Hindlimb muscle (tissue), 1 donor: ENCODE measurements at regions not wholly inside any gene's neighbourhood (a gene's known extent, or its start where the extent isn't known, plus 50 kb on each side); places are given as distances from the start of the nearest gene placed in this dataset.
"Not testable (repeated sequence)": the region's sequence is repeated elsewhere in the genome, so short reads cannot be mapped to it uniquely, and the experiment has no call there.

Experiments
- DNase-seq: peaks from one replicate; pipeline ENCODE4 v3.0.0-alpha.2; 2013

DNA sequence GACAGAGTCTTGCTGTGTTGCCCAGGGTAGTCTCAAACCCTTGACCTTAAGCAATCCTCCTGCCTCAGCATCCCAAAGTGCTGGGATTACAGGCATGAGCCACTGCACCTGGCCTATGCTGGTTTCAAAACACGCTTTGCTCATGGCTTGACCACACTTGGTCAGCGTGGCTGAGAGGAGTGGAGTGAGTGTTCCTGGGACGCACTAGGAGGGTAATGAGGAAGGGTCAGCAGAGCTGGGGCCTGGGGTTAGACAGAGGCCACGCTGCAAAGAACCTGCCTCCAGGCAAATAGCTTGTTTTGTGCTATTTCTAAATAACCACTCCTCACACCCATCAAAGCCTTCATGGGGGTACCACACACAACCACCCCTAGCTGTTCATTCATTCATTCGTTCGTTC lies 77.9 kb upstream of the TOX2 start:
- no peak for DNase-seq

- DNase-seq: no peak
Observed at GRCh38 chr20:43835944-43836508, 78.6 kb upstream of the TOX2 start.

- DNase-seq: no peak
Observed at GRCh38 chr20:43833511-43834395, 80.9 kb upstream of the TOX2 start.

DNA sequence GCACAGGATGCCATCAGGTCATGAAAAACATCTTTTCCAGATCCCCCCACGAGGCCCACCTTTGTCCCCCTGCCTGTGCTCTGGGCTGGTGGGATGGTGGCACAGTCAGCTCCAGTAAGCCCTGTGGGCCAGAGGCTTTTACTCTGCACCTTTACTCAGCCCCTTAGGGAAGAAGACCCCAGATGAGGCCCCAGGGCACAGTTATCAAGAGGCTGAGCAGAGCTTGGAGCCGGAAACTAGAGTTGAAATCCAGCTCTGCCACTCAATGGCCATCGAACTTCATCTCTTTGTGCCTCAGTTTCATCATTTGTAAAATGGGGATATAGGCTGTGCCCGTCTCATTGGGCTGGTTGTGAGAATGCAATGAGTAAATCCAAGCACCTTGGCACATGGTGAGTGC lies 81.7 kb upstream of the TOX2 start:
- DNase-seq: no peak

DNA sequence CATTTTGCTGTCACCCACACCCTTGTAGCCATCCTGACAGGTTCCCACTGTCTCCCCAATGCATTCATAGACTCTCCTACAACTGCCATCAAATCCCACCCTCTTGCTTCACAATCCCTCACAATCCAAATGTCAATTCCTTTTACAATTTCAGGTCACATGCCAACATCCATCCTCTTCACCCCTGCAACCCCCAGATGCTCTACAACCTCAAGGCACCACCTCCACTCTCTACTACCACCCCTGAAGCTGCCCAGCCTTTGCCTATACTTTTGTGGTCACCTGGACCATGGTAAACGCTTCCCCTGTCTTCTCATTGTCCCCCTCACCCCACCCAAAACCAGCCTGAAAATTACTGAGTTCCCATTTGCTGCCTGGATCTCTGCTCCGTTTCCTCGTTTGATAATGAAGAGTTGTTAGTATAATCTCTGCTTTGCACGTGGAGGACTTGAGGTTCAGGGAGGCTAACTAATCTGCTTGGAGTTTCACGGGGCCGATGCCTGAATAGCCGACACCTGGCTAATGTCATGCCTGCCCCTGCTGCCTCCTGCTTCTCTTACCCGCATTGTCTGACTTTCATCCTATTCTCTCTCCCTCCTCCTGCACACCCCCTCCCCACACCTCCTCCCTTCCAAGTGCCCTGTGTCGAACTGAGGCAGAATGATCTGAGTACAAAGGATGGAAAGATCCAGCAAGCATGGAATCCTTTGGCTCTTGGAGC lies 82.4 kb upstream of the TOX2 start:
- no peak for DNase-seq

GRCh38 chr20:43831481-43832065 lies 83.1 kb upstream of the TOX2 start:
- no peak for DNase-seq

DNA sequence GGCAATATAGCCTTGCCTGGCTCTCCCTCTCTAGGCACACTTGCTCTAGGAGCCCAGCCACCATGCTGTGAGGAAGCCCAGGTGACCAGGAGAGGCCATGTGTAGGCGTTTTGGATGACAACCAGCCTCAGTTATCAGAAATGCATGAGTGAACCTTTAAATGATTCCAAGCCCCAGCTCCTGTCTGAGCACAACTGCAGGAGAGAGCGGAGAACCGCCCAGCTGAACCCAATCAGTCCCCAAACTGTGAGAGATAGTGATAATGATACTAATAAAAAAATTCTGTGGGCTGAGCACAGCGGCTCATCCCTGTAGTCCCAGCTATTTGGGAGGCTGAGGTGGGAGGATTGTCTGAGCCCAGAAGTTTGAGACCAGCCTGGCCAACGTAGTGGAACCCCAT lies 83.8 kb upstream of the TOX2 start:
- no peak for DNase-seq

GRCh38 chr20:43829951-43830690 lies 84.5 kb upstream of the TOX2 start:
- DNase-seq: no peak

- DNase-seq: no peak
Observed at GRCh38 chr20:43827940-43828562, 86.6 kb upstream of the TOX2 start.

DNA sequence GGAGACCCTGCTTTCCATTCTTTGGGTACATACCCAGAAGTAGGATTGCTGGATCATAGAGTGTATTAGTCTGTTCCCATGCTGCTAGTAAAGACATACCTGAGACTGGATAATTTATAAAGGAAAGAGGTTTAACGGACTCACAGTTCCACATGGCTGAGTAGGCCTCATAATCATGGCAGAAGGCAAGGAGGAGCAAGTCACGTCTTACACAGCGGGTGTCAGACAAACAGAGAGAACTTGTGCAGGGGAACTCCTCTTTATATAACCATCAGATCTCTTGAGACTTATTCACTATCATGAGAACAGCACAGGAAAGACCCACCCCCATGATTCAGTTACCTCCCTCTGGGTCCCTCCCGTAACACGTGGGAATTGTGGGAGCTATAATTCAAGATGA lies 87.7 kb upstream of the TOX2 start:
- not testable (repeated sequence) for DNase-seq

- DNase-seq: no peak
Observed at GRCh38 chr20:43825581-43825980, 89.1 kb upstream of the TOX2 start.

GRCh38 chr20:43825051-43825402 lies 89.6 kb upstream of the TOX2 start:
- DNase-seq: no peak

- DNase-seq: peak; percentile 29
Observed at GRCh38 chr20:43824309-43825050, 90.2 kb upstream of the TOX2 start.

GRCh38 chr20:43821795-43822194 lies 92.9 kb upstream of the TOX2 start:
- DNase-seq: no peak

DNA sequence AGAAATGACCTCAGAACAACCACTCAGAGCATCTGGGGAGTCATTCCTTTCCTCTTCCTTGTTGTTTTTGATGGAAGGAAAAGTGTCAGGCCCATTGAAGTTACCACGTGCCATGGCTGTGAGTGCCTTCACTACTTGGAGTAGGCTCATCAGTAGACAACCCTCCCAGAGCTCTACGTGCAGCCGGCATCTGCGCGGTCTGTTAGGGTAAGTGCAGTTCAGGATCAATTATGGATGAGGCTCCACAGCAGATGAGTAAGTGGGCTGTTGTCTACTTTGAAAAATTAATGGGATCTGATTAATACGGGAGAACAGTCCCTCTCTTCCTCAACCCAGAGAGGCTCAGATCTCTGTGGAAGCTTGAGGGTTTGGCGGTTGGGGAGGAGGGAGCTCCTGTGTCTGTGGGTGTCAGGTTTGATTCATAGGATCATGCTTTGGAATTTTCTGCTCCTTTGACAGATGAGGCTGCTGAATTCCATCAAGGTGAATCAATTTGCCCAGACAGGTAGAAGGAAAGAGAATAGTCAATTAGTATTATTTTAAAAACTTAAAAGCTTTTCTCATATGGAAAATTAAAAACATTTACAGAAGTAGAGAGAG lies 93.8 kb upstream of the TOX2 start:
- DNase-seq: no peak

GRCh38 chr20:43812216-43812615 lies 85.4 kb upstream of the GTSF1L start:
- DNase-seq: no peak

DNA sequence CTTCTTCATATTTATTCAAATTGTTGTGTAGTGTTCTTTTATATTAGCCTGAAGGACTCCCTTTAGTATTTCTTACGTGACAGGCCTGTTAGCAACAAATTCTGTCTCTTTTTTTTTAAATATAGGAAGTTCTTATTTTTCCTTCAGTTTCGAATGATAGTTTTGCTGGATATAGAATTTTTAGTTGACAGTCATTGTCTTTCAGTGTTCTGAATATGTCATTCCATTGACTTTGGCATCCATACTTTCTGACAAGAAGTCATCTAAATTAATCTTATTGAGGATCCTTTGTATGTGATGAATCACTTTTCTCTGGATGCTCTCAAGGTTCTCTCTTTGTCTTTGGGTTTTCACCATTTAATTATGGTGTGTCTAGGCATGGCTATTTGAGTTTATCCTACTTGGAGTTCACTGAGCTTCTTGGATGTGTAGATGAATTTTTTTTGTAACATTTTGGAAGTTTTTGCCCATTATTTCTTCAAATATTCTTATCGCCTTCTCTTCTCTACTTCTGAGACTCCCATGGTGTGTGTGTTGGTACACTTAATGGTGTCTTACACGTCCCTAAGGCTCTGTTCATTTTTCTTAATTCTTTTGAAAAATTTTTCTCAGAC lies 82.5 kb upstream of the GTSF1L start:
- no peak for DNase-seq

DNA sequence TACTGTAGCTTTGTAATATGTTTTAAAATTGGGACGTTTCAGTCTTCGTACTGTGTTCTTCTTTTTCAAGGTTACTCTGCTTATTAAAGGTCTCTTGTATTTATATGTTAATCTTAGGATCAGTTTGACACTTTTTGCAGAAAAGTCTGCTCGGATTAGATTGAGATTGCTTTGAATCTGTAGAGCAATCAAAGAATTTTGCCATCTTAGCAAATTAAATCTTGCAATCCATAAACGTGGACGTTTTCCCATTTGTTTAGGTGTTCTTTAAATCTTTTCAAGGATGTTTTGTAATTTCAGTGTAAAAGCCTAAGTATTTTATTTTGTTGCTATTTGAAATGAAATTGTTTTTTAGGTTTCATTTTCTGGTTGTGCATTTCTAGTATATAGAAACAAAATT lies 78.0 kb upstream of the GTSF1L start:
- no peak for DNase-seq

GRCh38 chr20:43803276-43803675 lies 76.5 kb upstream of the GTSF1L start:
- DNase-seq: no peak

GRCh38 chr20:43800186-43800585 lies 73.4 kb upstream of the GTSF1L start:
- DNase-seq: no peak

- DNase-seq: no peak
Observed at GRCh38 chr20:43799741-43800140, 72.9 kb upstream of the GTSF1L start.
